ENCODE measurements at regions not wholly inside any gene's neighbourhood (a gene's known extent, or its start where the extent isn't known, plus 50 kb on each side); places are given as distances from the start of the nearest gene placed in this dataset.
A peak's percentile ranks its signal among the peaks of the same experiment; 100 is the strongest.

GRCh38 chr4:37524267-37524666, 161.9 kb downstream of the RELL1 start:
- H3K4me3 ChIP-seq (ENCODE audit: low read length) = no peak overlapping the region
- DNase-seq (ENCODE audit: low read depth) = no peak

GRCh38 chr4:37522996-37523395, 163.2 kb downstream of the RELL1 start:
- DNase-seq (ENCODE audit: low read depth) = no peak
- TF ChIP-seq CTCF (IDR thresholded peaks at IDR 0.05; ENCODE audit: insufficient read depth, low read depth, low read length, missing control alignments) = no peak
- H3K4me3 ChIP-seq (ENCODE audit: low read length) = no peak overlapping the region

More at GRCh38 chr4:37524267-37524666, 161.9 kb downstream of the RELL1 start:
- no peak for TF ChIP-seq CTCF (IDR thresholded peaks at IDR 0.05; ENCODE audit: insufficient read depth, low read depth, low read length, missing control alignments)

GRCh38 chr4:37517326-37517725, 168.8 kb downstream of the RELL1 start:
- peak; percentile 55 for DNase-seq (ENCODE audit: low read depth)
- no peak for TF ChIP-seq CTCF (IDR thresholded peaks at IDR 0.05; ENCODE audit: insufficient read depth, low read depth, low read length, missing control alignments)
- no peak overlapping the region for H3K4me3 ChIP-seq (ENCODE audit: low read length)

- DNase-seq (ENCODE audit: low read depth) = no peak
- TF ChIP-seq CTCF (IDR thresholded peaks at IDR 0.05; ENCODE audit: insufficient read depth, low read depth, low read length, missing control alignments) = no peak
- H3K4me3 ChIP-seq (ENCODE audit: low read length) = no peak overlapping the region
Observed at GRCh38 chr4:37516057-37516775, 170.0 kb downstream of the RELL1 start.

GRCh38 chr4:37510626-37511025, 175.6 kb downstream of the RELL1 start:
- DNase-seq (ENCODE audit: low read depth) = no peak
- TF ChIP-seq CTCF (IDR thresholded peaks at IDR 0.05; ENCODE audit: insufficient read depth, low read depth, low read length, missing control alignments) = no peak

GRCh38 chr4:37503261-37503660, 182.9 kb downstream of the RELL1 start:
- no peak overlapping the region for H3K4me3 ChIP-seq (ENCODE audit: low read length)
- DNase-seq (ENCODE audit: low read depth) = no peak
- TF ChIP-seq CTCF (IDR thresholded peaks at IDR 0.05; ENCODE audit: insufficient read depth, low read depth, low read length, missing control alignments) = no peak

More at GRCh38 chr4:37510626-37511025, 175.6 kb downstream of the RELL1 start:
- H3K4me3 ChIP-seq (ENCODE audit: low read length) = no peak overlapping the region

GRCh38 chr4:37502070-37502469, 184.1 kb downstream of the RELL1 start:
- DNase-seq (ENCODE audit: low read depth) = no peak
- TF ChIP-seq CTCF (IDR thresholded peaks at IDR 0.05; ENCODE audit: insufficient read depth, low read depth, low read length, missing control alignments) = no peak
- no peak overlapping the region for H3K4me3 ChIP-seq (ENCODE audit: low read length)
